GM21619 (cell line): ENCODE measurements at regions not wholly inside any gene's neighbourhood (a gene's known extent, or its start where the extent isn't known, plus 50 kb on each side); places are given as distances from the start of the nearest gene placed in this dataset.

ENCODE experiments used
- ATAC-seq: cut with Tn5 transposase; IDR thresholded peaks from one replicate; pipeline ENCODE4 v1.9.1; 2021; ENCODE audit not compliant: unreplicated experiment

DNA sequence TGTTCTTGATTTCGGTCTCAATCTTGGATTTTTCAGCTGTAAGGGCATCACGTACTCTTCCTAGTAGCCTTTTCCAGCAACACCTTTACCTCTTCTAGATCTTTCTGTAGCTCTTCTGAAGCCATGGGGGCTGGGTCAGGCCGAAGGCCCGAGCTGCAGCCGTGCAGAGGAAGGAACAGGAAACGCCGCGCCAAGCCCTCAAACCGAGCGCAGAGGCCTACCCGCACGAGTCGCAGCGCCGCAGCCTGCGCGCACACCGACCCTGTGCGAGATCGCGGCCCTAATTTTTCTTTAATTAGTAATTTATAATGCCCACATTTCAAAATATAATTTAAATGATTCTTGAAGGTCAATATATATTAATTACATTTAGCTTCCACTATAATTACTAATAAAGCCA lies 483.8 kb downstream of the NUP35 start:
- ATAC-seq: no peak

DNA sequence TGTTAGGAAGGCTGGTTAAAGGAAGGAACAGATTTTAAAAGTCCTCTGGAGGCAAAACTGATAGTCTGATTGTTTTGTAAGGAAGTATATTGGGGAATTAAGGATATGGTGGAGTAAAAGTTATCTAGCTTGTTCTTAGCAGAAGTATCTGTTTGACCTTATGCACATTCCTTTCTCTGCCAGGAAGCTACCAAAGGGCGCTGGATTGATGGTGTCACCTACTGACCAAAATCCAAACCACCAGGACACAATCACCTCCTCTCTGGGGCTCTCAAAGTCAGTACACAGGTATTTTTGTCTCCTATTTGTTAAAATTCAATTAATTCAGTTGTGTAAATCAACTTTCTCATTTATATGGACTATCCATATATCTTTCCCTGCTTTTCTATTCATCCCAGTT lies 484.5 kb downstream of the NUP35 start:
- ATAC-seq: no peak

DNA sequence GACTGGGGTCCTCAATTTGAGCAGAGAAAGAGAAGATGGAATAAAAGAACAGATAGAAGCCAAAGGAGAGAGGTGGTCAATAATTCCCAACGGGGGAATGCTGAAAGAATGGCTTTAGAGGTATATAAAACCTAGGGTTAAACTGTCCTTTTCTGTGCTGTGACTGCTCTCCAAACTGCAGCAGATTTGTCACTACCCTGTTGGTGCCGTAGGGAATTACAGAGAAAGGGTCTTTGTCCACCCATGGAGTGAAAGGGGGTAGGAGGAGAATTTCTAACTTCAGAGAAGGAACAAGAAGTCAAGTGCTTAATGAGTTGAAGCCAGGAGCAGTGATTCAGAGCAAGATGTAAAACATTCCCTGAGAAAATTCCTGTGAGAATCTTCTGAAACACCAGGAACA lies 486.5 kb downstream of the NUP35 start:
- no peak for ATAC-seq

DNA sequence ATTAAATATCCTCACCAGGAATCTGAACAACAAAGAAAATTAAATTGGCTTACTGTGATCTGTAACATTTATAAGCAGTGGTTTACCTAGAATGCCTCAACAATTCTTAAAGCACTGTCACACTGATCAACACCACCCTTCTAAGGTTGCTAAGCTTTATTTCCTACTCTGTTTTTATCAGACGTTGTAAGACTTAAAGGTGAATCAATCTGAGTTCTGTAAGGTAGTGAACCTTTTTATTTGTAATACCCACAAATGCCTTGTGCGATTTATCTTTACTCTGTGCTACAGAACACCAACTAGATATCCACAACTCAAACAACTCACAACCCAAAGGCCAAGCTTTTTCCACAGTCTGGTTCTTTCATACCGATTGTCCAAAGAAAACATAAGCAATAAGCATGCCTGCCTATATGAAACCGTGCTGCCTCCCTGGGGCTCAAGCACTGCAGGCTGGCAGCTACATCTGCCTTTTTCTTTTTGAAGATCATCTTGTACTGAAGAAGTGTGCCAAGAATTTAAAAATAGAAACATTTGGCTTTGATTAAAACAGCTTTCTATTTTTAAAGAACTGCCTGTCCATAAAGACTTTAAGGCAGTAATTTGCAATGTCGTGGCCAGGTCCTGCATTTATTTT lies 490.7 kb downstream of the NUP35 start:
- no peak for ATAC-seq

- no peak for ATAC-seq
Measured at GRCh38 chr2:183623227-183623626, 499.0 kb downstream of the NUP35 start.

DNA sequence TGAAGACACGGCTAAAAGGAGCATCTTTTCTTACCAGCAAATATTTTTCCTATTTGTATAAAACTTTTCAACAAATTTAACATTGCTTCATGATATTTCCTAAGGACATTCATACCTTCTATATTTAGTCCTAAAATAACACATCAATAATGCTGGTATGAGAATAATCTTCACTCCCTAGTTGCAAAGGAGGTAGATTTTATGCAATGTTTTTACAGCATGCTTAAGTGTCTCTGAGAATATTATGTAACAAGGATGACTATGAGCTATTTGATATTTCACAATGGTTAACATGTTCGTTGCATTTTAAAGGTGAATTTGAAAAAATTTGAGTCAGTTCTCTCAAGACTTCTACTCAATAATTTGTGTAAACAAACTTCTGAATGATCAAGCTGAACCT lies 506.7 kb downstream of the NUP35 start:
- no peak for ATAC-seq

GRCh38 chr2:183656121-183656520 lies 531.9 kb downstream of the NUP35 start:
- ATAC-seq: no peak

GRCh38 chr2:183665425-183665824 lies 541.2 kb downstream of the NUP35 start:
- no peak for ATAC-seq

- ATAC-seq: no peak
Measured at GRCh38 chr2:183666031-183666430, 541.8 kb downstream of the NUP35 start.

GRCh38 chr2:183671233-183671632 lies 547.0 kb downstream of the NUP35 start:
- no peak for ATAC-seq

DNA sequence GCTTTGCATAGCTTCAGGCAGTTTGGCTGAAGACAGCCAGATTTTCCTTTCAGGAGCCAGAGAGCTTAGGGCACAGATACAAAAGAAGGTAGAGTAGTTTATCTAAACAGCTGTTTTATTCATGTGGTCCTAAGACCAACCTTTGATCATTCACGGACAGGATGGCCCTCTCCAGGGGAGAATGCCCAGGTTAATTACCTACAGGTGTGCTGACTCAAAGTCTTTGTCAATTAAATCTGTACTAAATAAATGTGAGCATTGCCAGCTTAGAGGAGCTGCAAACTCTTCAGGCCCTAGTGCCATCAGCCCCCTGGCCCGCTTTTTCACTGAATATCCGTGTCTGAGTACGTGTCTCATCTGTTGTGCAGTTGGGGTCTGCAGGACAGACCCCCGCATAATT lies 554.7 kb downstream of the NUP35 start:
- no peak for ATAC-seq

DNA sequence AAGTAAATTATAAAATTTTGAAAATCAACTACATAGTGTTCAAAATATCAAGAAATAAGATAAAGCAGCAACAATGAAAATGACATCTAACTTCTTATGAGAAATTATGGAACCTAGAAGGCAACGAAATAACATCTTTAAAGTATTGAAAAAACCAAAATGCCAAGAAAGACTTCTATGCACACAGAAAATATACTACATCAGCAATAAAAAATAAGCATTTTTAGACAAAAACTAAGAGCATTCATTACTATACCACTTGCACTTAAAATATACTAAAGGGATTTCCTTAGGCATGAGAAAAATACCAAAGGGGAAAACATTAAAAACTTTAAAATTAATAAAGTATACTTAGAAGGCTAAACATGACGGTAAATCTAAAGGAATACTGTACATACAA lies 556.3 kb downstream of the NUP35 start:
- no peak for ATAC-seq

GRCh38 chr2:183684686-183685085 lies 560.4 kb downstream of the NUP35 start:
- ATAC-seq: no peak

DNA sequence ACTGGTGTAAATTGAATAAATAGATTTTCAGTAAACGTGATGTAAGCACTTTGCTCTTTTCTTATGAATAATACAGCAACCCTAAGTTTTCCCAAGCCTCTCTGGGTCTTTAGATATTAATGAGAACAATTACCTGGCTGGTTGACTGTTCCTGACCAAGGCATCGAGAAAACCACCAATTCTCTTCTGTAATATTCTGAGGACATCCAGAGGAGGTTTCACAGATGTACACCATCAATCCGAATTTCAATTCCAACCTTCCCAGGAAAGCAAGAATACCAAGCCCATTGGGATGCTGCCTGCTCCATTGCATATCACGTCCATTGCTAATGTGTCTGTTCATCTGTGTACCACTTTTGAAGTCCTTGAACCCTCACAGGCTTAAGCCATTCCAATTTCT lies 571.8 kb downstream of the NUP35 start:
- no peak for ATAC-seq

DNA sequence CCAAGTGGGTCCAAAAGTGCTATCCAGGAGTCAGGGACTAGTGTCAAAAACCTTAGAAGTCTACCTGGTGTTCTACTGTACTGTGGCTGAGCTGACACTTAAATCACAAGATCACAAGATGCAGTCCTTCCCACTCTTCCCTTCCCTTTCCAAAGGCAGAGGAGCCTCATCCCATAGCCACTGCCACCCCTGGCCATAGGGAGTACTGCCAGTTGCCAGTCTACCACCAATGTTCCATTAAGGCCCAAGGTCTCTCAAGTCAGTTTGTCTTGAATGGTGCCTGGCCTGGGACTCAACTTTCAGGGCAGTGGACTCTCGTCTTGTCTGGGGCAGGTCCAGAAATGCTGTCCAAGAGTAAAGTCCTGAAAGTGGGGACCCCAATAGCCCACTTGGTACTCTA lies 585.6 kb downstream of the NUP35 start:
- ATAC-seq: no peak

GRCh38 chr2:183718246-183718645 lies 594.0 kb downstream of the NUP35 start:
- no peak for ATAC-seq

DNA sequence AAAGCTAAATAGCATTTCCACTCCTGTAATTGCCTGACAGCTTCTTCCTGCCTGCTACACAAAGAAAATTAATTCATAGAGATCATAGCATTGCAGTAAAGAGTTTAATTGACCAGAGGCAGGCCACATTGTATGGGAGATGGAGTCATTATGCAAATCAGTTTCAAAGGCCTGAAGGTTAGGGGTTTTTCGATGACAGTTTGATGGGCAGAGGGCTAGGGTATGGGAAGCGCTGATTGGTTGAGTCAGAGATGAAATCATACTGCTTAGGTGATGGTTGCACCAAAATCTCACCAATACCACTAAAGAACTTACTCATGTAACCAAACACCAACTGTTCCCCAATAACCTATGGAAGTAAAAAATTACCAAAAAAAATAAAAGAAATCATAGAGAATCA lies 599.0 kb downstream of the NUP35 start:
- ATAC-seq: no peak

DNA sequence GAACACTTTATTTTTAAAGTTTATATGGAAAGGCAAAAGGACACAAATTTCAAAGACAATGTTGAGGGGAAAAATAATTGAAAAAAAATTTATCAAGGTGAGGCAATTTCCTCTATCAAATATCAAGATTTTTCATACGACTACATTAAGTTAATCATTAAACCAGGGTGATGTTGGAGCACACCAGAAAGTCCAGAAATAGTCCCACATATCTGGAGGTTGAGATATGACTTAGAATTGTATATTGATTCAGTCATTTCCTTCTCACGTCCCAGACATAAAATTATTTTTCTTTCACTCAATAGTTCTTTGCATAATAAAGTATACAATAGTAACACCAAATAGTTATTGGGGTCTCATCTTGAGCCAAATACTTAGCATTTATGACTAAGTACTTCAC lies 605.1 kb downstream of the NUP35 start:
- no peak for ATAC-seq

GRCh38 chr2:183740241-183740640 lies 616.0 kb downstream of the NUP35 start:
- no peak for ATAC-seq

- no peak for ATAC-seq
Measured at GRCh38 chr2:183752571-183752970, 628.3 kb downstream of the NUP35 start.

DNA sequence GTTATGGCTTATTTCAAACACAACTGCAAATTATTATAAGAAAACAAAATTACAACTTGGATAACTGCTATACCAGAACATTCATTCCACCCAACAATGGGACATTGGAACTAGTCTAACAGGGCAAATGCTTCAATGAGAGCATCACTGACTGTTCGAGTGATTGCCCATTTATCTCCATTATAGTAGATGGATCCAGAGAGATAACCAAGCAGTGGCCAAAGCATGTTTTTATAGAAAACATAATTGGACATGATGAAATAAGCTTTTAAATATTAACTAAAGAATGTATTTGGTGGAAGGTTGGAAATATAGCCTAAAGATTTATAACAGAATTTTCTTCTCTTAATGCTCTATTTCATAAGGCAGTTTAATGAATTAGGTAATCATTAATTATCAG lies 634.8 kb downstream of the NUP35 start:
- no peak for ATAC-seq

GRCh38 chr2:183773775-183774174 lies 649.5 kb downstream of the NUP35 start:
- ATAC-seq: no peak

DNA sequence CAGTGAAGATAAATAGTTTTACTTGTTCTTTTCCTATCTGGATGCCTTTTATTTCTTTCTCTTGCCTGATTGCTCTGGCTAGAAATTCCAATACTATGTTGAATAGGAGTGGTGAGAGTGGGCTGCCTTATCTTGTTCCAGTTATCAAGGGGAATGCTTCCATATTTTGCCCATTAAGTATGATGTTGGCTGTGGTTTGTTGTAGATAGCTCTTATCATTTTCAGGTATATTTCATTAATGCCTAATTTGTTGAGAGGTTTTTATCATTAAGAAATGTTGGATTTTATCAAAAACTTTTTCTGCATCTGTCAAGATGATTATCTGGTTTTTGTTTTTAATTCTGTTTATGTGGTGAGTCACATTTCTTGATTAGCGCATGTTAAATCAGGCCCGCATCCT lies 655.8 kb downstream of the NUP35 start:
- no peak for ATAC-seq

GRCh38 chr2:183782436-183782835 lies 658.2 kb downstream of the NUP35 start:
- no peak for ATAC-seq
